ENCODE measurements at regions not wholly inside any gene's neighbourhood (a gene's known extent, or its start where the extent isn't known, plus 50 kb on each side); places are given as distances from the start of the nearest gene placed in this dataset.

- H3K4me1 Mint-ChIP-seq (ENCODE audit: low read depth): no peaks in the 10 kb centered on the region
- H3K4me3 Mint-ChIP-seq: no peak overlapping the region
- H3K27me3 Mint-ChIP-seq (ENCODE audit: low read depth): no peaks in the 10 kb centered on the region
- ChIA-PET POLR2A (no interaction called here), CTCF (no interaction called here)
- no peak for ATAC-seq
- H3K9me3 Mint-ChIP-seq (ENCODE audit: insufficient read depth): no peaks in the 10 kb centered on the region
- H3K36me3 Mint-ChIP-seq (ENCODE audit: low read depth): no peaks in the 10 kb centered on the region
- H3K27ac Mint-ChIP-seq: no peak overlapping the region
- DNase-seq: no peak
Measured at GRCh38 chr12:115767916-115768315, 509.6 kb downstream of the MED13L start.

GRCh38 chr12:115763982-115764621 lies 513.4 kb downstream of the MED13L start:
- Mint-ChIP-seq H3K4me1 (ENCODE audit: low read depth) (no peaks in the 10 kb centered on the region), H3K27ac (no peak overlapping the region), H3K36me3 (ENCODE audit: low read depth) (no peaks in the 10 kb centered on the region), H3K27me3 (ENCODE audit: low read depth) (no peaks in the 10 kb centered on the region), H3K4me3 (no peak overlapping the region), H3K9me3 (ENCODE audit: insufficient read depth) (no peaks in the 10 kb centered on the region)
- POLR2A ChIA-PET: no interaction called here
- ATAC-seq (no peak), DNase-seq (no peak)
- CTCF ChIA-PET: no interaction called here

GRCh38 chr12:115763376-115763775 lies 514.1 kb downstream of the MED13L start:
- ATAC-seq (no peak), DNase-seq (no peak)
- ChIA-PET POLR2A (no interaction called here), CTCF (no interaction called here)
- H3K4me3 Mint-ChIP-seq: no peak overlapping the region
- no peaks in the 10 kb centered on the region for H3K36me3 Mint-ChIP-seq (ENCODE audit: low read depth)
- no peaks in the 10 kb centered on the region for H3K4me1 Mint-ChIP-seq (ENCODE audit: low read depth)
- no peaks in the 10 kb centered on the region for H3K9me3 Mint-ChIP-seq (ENCODE audit: insufficient read depth)
- no peaks in the 10 kb centered on the region for H3K27me3 Mint-ChIP-seq (ENCODE audit: low read depth)
- no peak overlapping the region for H3K27ac Mint-ChIP-seq

GRCh38 chr12:115762936-115763335 lies 514.6 kb downstream of the MED13L start:
- ATAC-seq: no peak
- ChIA-PET POLR2A (no interaction called here), CTCF (no interaction called here)
- Mint-ChIP-seq H3K27ac (no peak overlapping the region), H3K9me3 (ENCODE audit: insufficient read depth) (no peaks in the 10 kb centered on the region), H3K36me3 (ENCODE audit: low read depth) (no peaks in the 10 kb centered on the region), H3K27me3 (ENCODE audit: low read depth) (peaks cover under 1% of the 10 kb centered on the region), H3K4me3 (no peak overlapping the region), H3K4me1 (ENCODE audit: low read depth) (no peaks in the 10 kb centered on the region)
- DNase-seq: no peak

- no peaks in the 10 kb centered on the region for H3K36me3 Mint-ChIP-seq (ENCODE audit: low read depth)
- no peak overlapping the region for H3K4me3 Mint-ChIP-seq
- DNase-seq (no peak), ATAC-seq (no peak)
- ChIA-PET POLR2A (no interaction called here), CTCF (no interaction called here)
- H3K27ac Mint-ChIP-seq: no peak overlapping the region
- no peaks in the 10 kb centered on the region for H3K9me3 Mint-ChIP-seq (ENCODE audit: insufficient read depth)
- peaks cover 3% of the 10 kb centered on the region for H3K27me3 Mint-ChIP-seq (ENCODE audit: low read depth)
- H3K4me1 Mint-ChIP-seq (ENCODE audit: low read depth): no peaks in the 10 kb centered on the region
Measured at GRCh38 chr12:115761784-115762183, 515.7 kb downstream of the MED13L start.

GRCh38 chr12:115760231-115760630 lies 517.3 kb downstream of the MED13L start:
- no peak overlapping the region for H3K27ac Mint-ChIP-seq

GRCh38 chr12:115758877-115759620 lies 518.4 kb downstream of the MED13L start:
- Mint-ChIP-seq H3K27ac (no peak overlapping the region), H3K36me3 (ENCODE audit: low read depth) (no peaks in the 10 kb centered on the region), H3K4me3 (no peak overlapping the region), H3K4me1 (ENCODE audit: low read depth) (no peaks in the 10 kb centered on the region), H3K27me3 (ENCODE audit: low read depth) (peaks cover 10% of the 10 kb centered on the region), H3K9me3 (ENCODE audit: insufficient read depth) (no peaks in the 10 kb centered on the region)
- ChIA-PET POLR2A (no interaction called here), CTCF (no interaction called here)
- DNase-seq (no peak), ATAC-seq (no peak)

More at GRCh38 chr12:115760231-115760630, 517.3 kb downstream of the MED13L start:
- Mint-ChIP-seq H3K36me3 (ENCODE audit: low read depth) (no peaks in the 10 kb centered on the region), H3K4me1 (ENCODE audit: low read depth) (no peaks in the 10 kb centered on the region), H3K9me3 (ENCODE audit: insufficient read depth) (no peaks in the 10 kb centered on the region), H3K4me3 (no peak overlapping the region), H3K27me3 (ENCODE audit: low read depth) (peaks cover 7% of the 10 kb centered on the region)
- ATAC-seq (no peak), DNase-seq (no peak)
- ChIA-PET POLR2A (no interaction called here), CTCF (no interaction called here)

- H3K27ac Mint-ChIP-seq: no peak overlapping the region
- CTCF ChIA-PET: no interaction called here
- no peaks in the 10 kb centered on the region for H3K36me3 Mint-ChIP-seq (ENCODE audit: low read depth)
- POLR2A ChIA-PET: no interaction called here
- peaks cover 10% of the 10 kb centered on the region for H3K27me3 Mint-ChIP-seq (ENCODE audit: low read depth)
- DNase-seq (no peak), ATAC-seq (no peak)
- no peak overlapping the region for H3K4me3 Mint-ChIP-seq
- no peaks in the 10 kb centered on the region for H3K9me3 Mint-ChIP-seq (ENCODE audit: insufficient read depth)
- H3K4me1 Mint-ChIP-seq (ENCODE audit: low read depth): no peaks in the 10 kb centered on the region
Measured at GRCh38 chr12:115758183-115758582, 519.3 kb downstream of the MED13L start.

- H3K27me3 Mint-ChIP-seq (ENCODE audit: low read depth): peaks cover 12% of the 10 kb centered on the region
- ATAC-seq: no peak
- no peaks in the 10 kb centered on the region for H3K9me3 Mint-ChIP-seq (ENCODE audit: insufficient read depth)
- ChIA-PET POLR2A (no interaction called here), CTCF (no interaction called here)
- H3K4me1 Mint-ChIP-seq (ENCODE audit: low read depth): no peaks in the 10 kb centered on the region
- H3K36me3 Mint-ChIP-seq (ENCODE audit: low read depth): no peaks in the 10 kb centered on the region
- no peak overlapping the region for H3K27ac Mint-ChIP-seq
- H3K4me3 Mint-ChIP-seq: no peak overlapping the region
- DNase-seq: no peak
Measured at GRCh38 chr12:115756804-115757203, 520.7 kb downstream of the MED13L start.

GRCh38 chr12:115756271-115756670 lies 521.2 kb downstream of the MED13L start:
- no peak overlapping the region for H3K27ac Mint-ChIP-seq
- no peaks in the 10 kb centered on the region for H3K9me3 Mint-ChIP-seq (ENCODE audit: insufficient read depth)
- POLR2A ChIA-PET: no interaction called here
- CTCF ChIA-PET: no interaction called here
- H3K36me3 Mint-ChIP-seq (ENCODE audit: low read depth): no peaks in the 10 kb centered on the region
- H3K4me3 Mint-ChIP-seq: no peak overlapping the region
- peaks cover 12% of the 10 kb centered on the region for H3K27me3 Mint-ChIP-seq (ENCODE audit: low read depth)
- ATAC-seq (no peak), DNase-seq (no peak)
- H3K4me1 Mint-ChIP-seq (ENCODE audit: low read depth): no peaks in the 10 kb centered on the region

- no peaks in the 10 kb centered on the region for H3K36me3 Mint-ChIP-seq (ENCODE audit: low read depth)
- no peaks in the 10 kb centered on the region for H3K4me1 Mint-ChIP-seq (ENCODE audit: low read depth)
- H3K4me3 Mint-ChIP-seq: no peak overlapping the region
- ChIA-PET CTCF (interaction anchor here (1.5 kb wide), 1 partner anchor 162 kb away, joined by 3 read pairs; no protein-coding TSS in a partner anchor), POLR2A (no interaction called here)
- DNase-seq (no peak), ATAC-seq (no peak)
- no peak overlapping the region for H3K27ac Mint-ChIP-seq
- H3K27me3 Mint-ChIP-seq (ENCODE audit: low read depth): peaks cover 12% of the 10 kb centered on the region
- H3K9me3 Mint-ChIP-seq (ENCODE audit: insufficient read depth): no peaks in the 10 kb centered on the region
Measured at GRCh38 chr12:115755725-115756085, 521.8 kb downstream of the MED13L start.

- Mint-ChIP-seq H3K4me3 (no peak overlapping the region), H3K27me3 (ENCODE audit: low read depth) (peaks cover 12% of the 10 kb centered on the region), H3K4me1 (ENCODE audit: low read depth) (no peaks in the 10 kb centered on the region), H3K27ac (no peak overlapping the region), H3K9me3 (ENCODE audit: insufficient read depth) (no peaks in the 10 kb centered on the region), H3K36me3 (ENCODE audit: low read depth) (no peaks in the 10 kb centered on the region)
- POLR2A ChIA-PET: no interaction called here
- CTCF ChIA-PET: interaction anchor here (1.5 kb wide), 1 partner anchor 162 kb away, joined by 3 read pairs; no protein-coding TSS in a partner anchor
- DNase-seq: no peak
- no peak for ATAC-seq
Measured at GRCh38 chr12:115755061-115755724, 522.3 kb downstream of the MED13L start.
